PC-3 (cell line): ENCODE measurements at regions not wholly inside any gene's neighbourhood (a gene's known extent, or its start where the extent isn't known, plus 50 kb on each side); places are given as distances from the start of the nearest gene placed in this dataset.

Experiments
- ATAC-seq: fragments of 200-7000 bp; cut with Tn5 transposase; 2 replicates; pipeline ENCODE4 v1.9.1; 2020; ENCODE audit warnings: mild to moderate bottlenecking, moderate library complexity
- BruUV-seq: library from RNA; stranded (reverse); fragments of 400-500 nt; replicated peaks from 2 replicates; lab custom pipeline; 2021; lab: Mats Ljungman, UMichigan
- CTCF ChIA-PET: fragments of 300-600 bp; sonication (Branson Sonifier 250); formaldehyde crosslinking; loops from one replicate; lab custom pipeline; 2022; ENCODE audit warnings: antibody characterized with exemption; lab: Charles Lee
- POLR2A ChIA-PET: fragments of 300-600 bp; sonication (Branson Sonifier 250); formaldehyde crosslinking; loops from one replicate; lab custom pipeline; 2022; ENCODE audit warnings: antibody characterized with exemption; ENCODE audit not compliant: unreplicated experiment; lab: Charles Lee
- DNase-seq: peaks from one replicate; pipeline ENCODE4 v3.0.0-alpha.2; 2015
- H2AFZ ChIP-seq: fragments of 300-600 bp; sonication (generic); 2 replicates; pipeline ENCODE4 v1.6.0; 2016; ENCODE audit warnings: antibody characterized with exemption, low read length
- H3F3A ChIP-seq: fragments of 300-600 bp; sonication (generic); one replicate; pipeline ENCODE4 v1.6.0; 2017; ENCODE audit warnings: antibody characterized with exemption, low read length, control low read depth, mild to moderate bottlenecking; ENCODE audit not compliant: unreplicated experiment
- H3K27ac ChIP-seq: fragments of 300-600 bp; sonication (generic); 2 replicates; pipeline ENCODE4 v1.5.1; 2016; ENCODE audit warnings: mild to moderate bottlenecking, low read length
- H3K27me3 ChIP-seq: fragments of 300-600 bp; sonication (generic); 2 replicates; pipeline ENCODE4 v1.6.1; 2016; ENCODE audit warnings: low read length, mixed read lengths
- H3K36me3 ChIP-seq: fragments of 300-600 bp; sonication (generic); 2 replicates; pipeline ENCODE4 v1.6.1; 2016; ENCODE audit warnings: low read depth, mixed run types, low read length, mixed read lengths
- H3K4me1 ChIP-seq: fragments of 300-600 bp; sonication (generic); 2 replicates; pipeline ENCODE4 v1.5.1; 2016; ENCODE audit warnings: low read length; ENCODE audit not compliant: insufficient read depth
- H3K4me2 ChIP-seq: fragments of 300-600 bp; sonication (generic); 2 replicates; pipeline ENCODE4 v1.6.0; 2016; ENCODE audit warnings: low read length
- H3K4me3 ChIP-seq: fragments of 300-600 bp; sonication (generic); 2 replicates; pipeline ENCODE4 v1.5.1; 2016; ENCODE audit warnings: mild to moderate bottlenecking, low read length, mixed read lengths
- H3K79me2 ChIP-seq: fragments of 300-600 bp; sonication (generic); 2 replicates; pipeline ENCODE4 v1.6.1; 2017; ENCODE audit warnings: low read length, mixed read lengths
- H3K9ac ChIP-seq: fragments of 300-600 bp; sonication (generic); 2 replicates; pipeline ENCODE4 v1.6.0; 2016; ENCODE audit warnings: mild to moderate bottlenecking, low read length
- H3K9me2 ChIP-seq: fragments of 300-600 bp; sonication (generic); replicated peaks from 2 replicates; pipeline ENCODE4 v1.6.1; 2016; ENCODE audit warnings: mixed run types, low read length, mixed read lengths
- H3K9me3 ChIP-seq: fragments of 300-600 bp; sonication (generic); 2 replicates; pipeline ENCODE4 v1.6.1; 2016; ENCODE audit warnings: low read length, mixed read lengths
- H4K20me1 ChIP-seq: fragments of 300-600 bp; sonication (generic); 2 replicates; pipeline ENCODE4 v1.6.1; 2016; ENCODE audit warnings: low read length, mixed read lengths
- CTCF ChIP-seq: fragments of 300-600 bp; sonication (generic); conservative IDR thresholded peaks from 2 replicates; pipeline ENCODE4 v1.5.1; 2017; ENCODE audit warnings: antibody characterized with exemption, low read depth, mild to moderate bottlenecking, low read length
- EZH2 ChIP-seq: fragments of 300-600 bp; sonication (generic); IDR thresholded peaks from one replicate; pipeline ENCODE4 v1.6.1; 2017; ENCODE audit warnings: antibody characterized with exemption, mild to moderate bottlenecking, low read length; ENCODE audit not compliant: unreplicated experiment
- EZH2phosphoT487 ChIP-seq: fragments of 300-600 bp; sonication (generic); IDR thresholded peaks from 2 replicates; pipeline ENCODE4 v1.6.1; 2018; ENCODE audit warnings: mild to moderate bottlenecking, antibody characterized with exemption, low read length, borderline replicate concordance
- intact Hi-C: fragments of 100-400 bp; cut with micrococcal nuclease; formaldehyde crosslinking; loops from 2 replicates; pipeline ENCODE4 v1.9.0; 2023

DNA sequence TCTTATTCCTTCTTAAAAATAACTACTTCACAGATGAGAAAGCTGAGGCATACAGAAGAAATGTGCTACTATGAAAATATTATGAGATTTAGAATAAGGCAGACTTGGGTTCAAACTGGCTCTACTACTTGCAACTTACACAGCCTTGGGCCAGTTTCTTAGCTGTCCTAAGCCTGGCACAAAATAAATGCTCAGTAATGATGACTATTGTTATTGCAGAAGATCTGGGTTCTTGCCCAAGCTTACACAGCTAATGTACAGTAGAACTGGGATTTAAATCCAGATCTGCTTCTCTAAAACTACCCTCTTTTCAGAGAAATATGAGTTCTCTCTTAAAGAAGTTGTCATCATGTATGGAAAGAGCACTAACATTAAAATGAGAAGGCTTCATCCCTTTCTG, 228.2 kb upstream of the TPRG1 start:
- H3K9me3 ChIP-seq: no peaks in the 10 kb centered on the region
- no peak overlapping the region for H3K4me3 ChIP-seq
- no peaks in the 10 kb centered on the region for H3F3A ChIP-seq
- no peaks in the 10 kb centered on the region for H4K20me1 ChIP-seq
- H3K4me2 ChIP-seq: no peak overlapping the region
- DNase-seq (no peak), ATAC-seq (no peak)
- TF ChIP-seq EZH2 (no peak), CTCF (no peak), EZH2phosphoT487 (no peak)
- ChIA-PET CTCF (no interaction called here), POLR2A (no interaction called here)
- no peak overlapping the region for H3K27ac ChIP-seq
- no peaks in the 10 kb centered on the region for H3K36me3 ChIP-seq
- H3K9me2 ChIP-seq: no peaks in the 10 kb centered on the region
- no peak overlapping the region for H3K9ac ChIP-seq
- intact Hi-C loops: no loop called here
- H3K79me2 ChIP-seq: no peaks in the 10 kb centered on the region
- no peaks in the 10 kb centered on the region for H3K27me3 ChIP-seq
- H2AFZ ChIP-seq: no peak overlapping the region
- no TSS peak for BruUV-seq
- H3K4me1 ChIP-seq: peaks cover 14% of the 10 kb centered on the region

GRCh38 chr3:188944108-188944507, 227.7 kb upstream of the TPRG1 start:
- Histone ChIP-seq H2AFZ (no peak overlapping the region), H3K4me1 (peaks cover 20% of the 10 kb centered on the region), H3K4me2 (no peak overlapping the region), H3K9me3 (no peaks in the 10 kb centered on the region), H3K27ac (no peak overlapping the region), H3K9me2 (no peaks in the 10 kb centered on the region), H3K4me3 (no peak overlapping the region), H3K9ac (no peak overlapping the region), H3K79me2 (no peaks in the 10 kb centered on the region), H3K36me3 (no peaks in the 10 kb centered on the region), H3F3A (no peaks in the 10 kb centered on the region), H4K20me1 (no peaks in the 10 kb centered on the region), H3K27me3 (no peaks in the 10 kb centered on the region)
- intact Hi-C loops: no loop called here
- ChIA-PET POLR2A (no interaction called here), CTCF (no interaction called here)
- BruUV-seq: no TSS peak
- no peak for DNase-seq
- ATAC-seq: no peak
- no peak for TF ChIP-seq EZH2phosphoT487
- TF ChIP-seq CTCF: no peak
- no peak for TF ChIP-seq EZH2

GRCh38 chr3:188946351-188947240, 225.2 kb upstream of the TPRG1 start:
- no peak for ATAC-seq
- H3K27me3 ChIP-seq: no peaks in the 10 kb centered on the region
- peak overlapping the region; percentile 92 for H3K4me2 ChIP-seq
- H3K9me3 ChIP-seq: no peaks in the 10 kb centered on the region
- H2AFZ ChIP-seq: peak overlapping the region; percentile 88
- H3K9ac ChIP-seq: peak overlapping the region; percentile 86
- TF ChIP-seq CTCF: no peak
- no peak for TF ChIP-seq EZH2phosphoT487
- TF ChIP-seq EZH2: no peak
- no peaks in the 10 kb centered on the region for H3K36me3 ChIP-seq
- no peaks in the 10 kb centered on the region for H3K79me2 ChIP-seq
- no TSS peak for BruUV-seq
- intact Hi-C loops: loop anchor here (5.0 kb wide), 2 partner anchors 44 to 114 kb away; no protein-coding TSS in a partner anchor
- H3K27ac ChIP-seq: no peak overlapping the region
- H3K9me2 ChIP-seq: no peaks in the 10 kb centered on the region
- H3F3A ChIP-seq: no peaks in the 10 kb centered on the region
- H3K4me3 ChIP-seq: peak overlapping the region; percentile 67
- no peak for DNase-seq
- no peaks in the 10 kb centered on the region for H4K20me1 ChIP-seq
- ChIA-PET CTCF (interaction anchor here (1.0 kb wide), 2 partner anchors 1206 to 1207 kb away, joined by 3 to 5 read pairs; no protein-coding TSS in a partner anchor), POLR2A (interaction anchor here (0.8 kb wide), 1 partner anchor 1138 kb away, joined by 3 read pairs; no protein-coding TSS in a partner anchor)
- peaks cover 42% of the 10 kb centered on the region for H3K4me1 ChIP-seq
